ENCODE measurements at regions not wholly inside any gene's neighbourhood (a gene's known extent, or its start where the extent isn't known, plus 50 kb on each side); places are given as distances from the start of the nearest gene placed in this dataset.

GRCh38 chr1:163712321-163712720 is 390.6 kb downstream of the NUF2 start:
- no peaks in the 10 kb centered on the region for H3K4me1 ChIP-seq (ENCODE audit: control insufficient read depth, insufficient read depth, low read depth, low read length)
- WGBS: 95% methylated on average over 2 of the region's 3 CpGs
- no peak for DNase-seq

GRCh38 chr1:163720294-163720693 is 398.5 kb downstream of the NUF2 start:
- no peak overlapping the region for H2BK5ac ChIP-seq (ENCODE audit: low read depth, low read length, poor library complexity, severe bottlenecking)
- 86% methylated on average over 3 of the region's 3 CpGs for WGBS
- H3K9ac ChIP-seq (ENCODE audit: low read length): no peak overlapping the region
- H3K79me1 ChIP-seq (replicated peaks; ENCODE audit: low read length, poor library complexity, severe bottlenecking): no peaks in the 10 kb centered on the region
- H3K27ac ChIP-seq (ENCODE audit: low read length, poor library complexity, severe bottlenecking): no peak overlapping the region
- H3K18ac ChIP-seq (ENCODE audit: low read depth in 1 of 2, low read length in 2 of 2): no peak overlapping the region
- no peak overlapping the region for H2BK12ac ChIP-seq (ENCODE audit: low read length in 2 of 2)
- H3K4me3 ChIP-seq (ENCODE audit: insufficient read depth in 1 of 2, low read depth in 1 of 2, low read length in 2 of 2): no peak overlapping the region
- H2AFZ ChIP-seq (ENCODE audit: low read depth, low read length): no peak overlapping the region
- H2BK120ac ChIP-seq (ENCODE audit: low read depth, low read length): no peak overlapping the region
- no peak overlapping the region for H3K4ac ChIP-seq (ENCODE audit: low read depth in 1 of 2, low read length in 2 of 2)
- peaks cover 34% of the 10 kb centered on the region for H3K9me3 ChIP-seq (ENCODE audit: control insufficient read depth, low read length)
- H4K91ac ChIP-seq (ENCODE audit: low read length): no peak overlapping the region
- no peak for DNase-seq
- no peaks in the 10 kb centered on the region for H3K36me3 ChIP-seq (ENCODE audit: control insufficient read depth in 1 of 2, insufficient read depth in 2 of 2, low read depth in 1 of 2, low read length in 2 of 2)
- H3K14ac ChIP-seq (ENCODE audit: low read length in 2 of 2): no peak overlapping the region
- H3K4me2 ChIP-seq (ENCODE audit: low read length, poor library complexity, severe bottlenecking): no peak overlapping the region
- no peak overlapping the region for H3K23ac ChIP-seq (ENCODE audit: low read length in 2 of 2)
- H3K4me1 ChIP-seq (ENCODE audit: control insufficient read depth, insufficient read depth, low read depth, low read length): no peaks in the 10 kb centered on the region
- no peak overlapping the region for H2BK15ac ChIP-seq (ENCODE audit: low read depth, poor library complexity, severe bottlenecking)
- H3K27me3 ChIP-seq (ENCODE audit: control insufficient read depth in 1 of 2, insufficient read depth in 1 of 2, low read length in 2 of 2): no peaks in the 10 kb centered on the region
- no peak overlapping the region for H2AK5ac ChIP-seq (ENCODE audit: low read length, severe bottlenecking)
- no peak overlapping the region for H4K8ac ChIP-seq (ENCODE audit: low read length)

More at GRCh38 chr1:163712321-163712720, 390.6 kb downstream of the NUF2 start:
- Histone ChIP-seq H2AFZ (ENCODE audit: low read depth, low read length) (no peak overlapping the region), H4K8ac (ENCODE audit: low read length) (no peak overlapping the region), H2AK5ac (ENCODE audit: low read length, severe bottlenecking) (no peak overlapping the region), H2BK5ac (ENCODE audit: low read depth, low read length, poor library complexity, severe bottlenecking) (no peak overlapping the region), H3K9ac (ENCODE audit: low read length) (no peak overlapping the region), H3K36me3 (ENCODE audit: control insufficient read depth in 1 of 2, insufficient read depth in 2 of 2, low read depth in 1 of 2, low read length in 2 of 2) (no peaks in the 10 kb centered on the region), H2BK120ac (ENCODE audit: low read depth, low read length) (no peak overlapping the region), H3K14ac (ENCODE audit: low read length in 2 of 2) (no peak overlapping the region), H3K18ac (ENCODE audit: low read depth in 1 of 2, low read length in 2 of 2) (no peak overlapping the region), H3K4me3 (ENCODE audit: insufficient read depth in 1 of 2, low read depth in 1 of 2, low read length in 2 of 2) (no peak overlapping the region), H3K79me1 (replicated peaks; ENCODE audit: low read length, poor library complexity, severe bottlenecking) (no peaks in the 10 kb centered on the region), H3K27ac (ENCODE audit: low read length, poor library complexity, severe bottlenecking) (no peak overlapping the region), H3K23ac (ENCODE audit: low read length in 2 of 2) (no peak overlapping the region), H2BK15ac (ENCODE audit: low read depth, poor library complexity, severe bottlenecking) (no peak overlapping the region), H4K91ac (ENCODE audit: low read length) (no peak overlapping the region), H3K4ac (ENCODE audit: low read depth in 1 of 2, low read length in 2 of 2) (no peak overlapping the region), H2BK12ac (ENCODE audit: low read length in 2 of 2) (no peak overlapping the region), H3K27me3 (ENCODE audit: control insufficient read depth in 1 of 2, insufficient read depth in 1 of 2, low read length in 2 of 2) (no peaks in the 10 kb centered on the region), H3K4me2 (ENCODE audit: low read length, poor library complexity, severe bottlenecking) (no peak overlapping the region), H3K9me3 (ENCODE audit: control insufficient read depth, low read length) (peaks cover 4% of the 10 kb centered on the region)

GRCh38 chr1:163725551-163725950 is 403.8 kb downstream of the NUF2 start:
- H3K14ac ChIP-seq (ENCODE audit: low read length in 2 of 2): no peak overlapping the region
- no peak overlapping the region for H3K9ac ChIP-seq (ENCODE audit: low read length)
- no peak overlapping the region for H2BK15ac ChIP-seq (ENCODE audit: low read depth, poor library complexity, severe bottlenecking)
- no peak overlapping the region for H3K4me3 ChIP-seq (ENCODE audit: insufficient read depth in 1 of 2, low read depth in 1 of 2, low read length in 2 of 2)
- H3K27ac ChIP-seq (ENCODE audit: low read length, poor library complexity, severe bottlenecking): no peak overlapping the region
- H3K27me3 ChIP-seq (ENCODE audit: control insufficient read depth in 1 of 2, insufficient read depth in 1 of 2, low read length in 2 of 2): no peaks in the 10 kb centered on the region
- no peak overlapping the region for H2BK5ac ChIP-seq (ENCODE audit: low read depth, low read length, poor library complexity, severe bottlenecking)
- H2AK5ac ChIP-seq (ENCODE audit: low read length, severe bottlenecking): no peak overlapping the region
- H3K4me1 ChIP-seq (ENCODE audit: control insufficient read depth, insufficient read depth, low read depth, low read length): no peaks in the 10 kb centered on the region
- no peak overlapping the region for H4K8ac ChIP-seq (ENCODE audit: low read length)
- H4K91ac ChIP-seq (ENCODE audit: low read length): no peak overlapping the region
- DNase-seq: no peak
- no peak overlapping the region for H2AFZ ChIP-seq (ENCODE audit: low read depth, low read length)
- H3K79me1 ChIP-seq (replicated peaks; ENCODE audit: low read length, poor library complexity, severe bottlenecking): no peaks in the 10 kb centered on the region
- no peak overlapping the region for H3K18ac ChIP-seq (ENCODE audit: low read depth in 1 of 2, low read length in 2 of 2)
- peaks cover 6% of the 10 kb centered on the region for H3K9me3 ChIP-seq (ENCODE audit: control insufficient read depth, low read length)
- no peak overlapping the region for H3K4me2 ChIP-seq (ENCODE audit: low read length, poor library complexity, severe bottlenecking)
- no peak overlapping the region for H3K4ac ChIP-seq (ENCODE audit: low read depth in 1 of 2, low read length in 2 of 2)
- no peak overlapping the region for H2BK12ac ChIP-seq (ENCODE audit: low read length in 2 of 2)
- H2BK120ac ChIP-seq (ENCODE audit: low read depth, low read length): no peak overlapping the region
- no peaks in the 10 kb centered on the region for H3K36me3 ChIP-seq (ENCODE audit: control insufficient read depth in 1 of 2, insufficient read depth in 2 of 2, low read depth in 1 of 2, low read length in 2 of 2)
- no peak overlapping the region for H3K23ac ChIP-seq (ENCODE audit: low read length in 2 of 2)

GRCh38 chr1:163730411-163730821 is 408.7 kb downstream of the NUF2 start:
- no peak overlapping the region for H3K4me2 ChIP-seq (ENCODE audit: low read length, poor library complexity, severe bottlenecking)
- no peak for DNase-seq
- H3K4me3 ChIP-seq (ENCODE audit: insufficient read depth in 1 of 2, low read depth in 1 of 2, low read length in 2 of 2): no peak overlapping the region
- H3K27ac ChIP-seq (ENCODE audit: low read length, poor library complexity, severe bottlenecking): no peak overlapping the region
- no peaks in the 10 kb centered on the region for H3K27me3 ChIP-seq (ENCODE audit: control insufficient read depth in 1 of 2, insufficient read depth in 1 of 2, low read length in 2 of 2)
- no peak overlapping the region for H2BK12ac ChIP-seq (ENCODE audit: low read length in 2 of 2)
- H3K18ac ChIP-seq (ENCODE audit: low read depth in 1 of 2, low read length in 2 of 2): no peak overlapping the region
- H2BK5ac ChIP-seq (ENCODE audit: low read depth, low read length, poor library complexity, severe bottlenecking): no peak overlapping the region
- no peak overlapping the region for H3K9ac ChIP-seq (ENCODE audit: low read length)
- H3K36me3 ChIP-seq (ENCODE audit: control insufficient read depth in 1 of 2, insufficient read depth in 2 of 2, low read depth in 1 of 2, low read length in 2 of 2): no peaks in the 10 kb centered on the region
- no peaks in the 10 kb centered on the region for H3K9me3 ChIP-seq (ENCODE audit: control insufficient read depth, low read length)
- H2BK120ac ChIP-seq (ENCODE audit: low read depth, low read length): no peak overlapping the region
- H3K4me1 ChIP-seq (ENCODE audit: control insufficient read depth, insufficient read depth, low read depth, low read length): no peaks in the 10 kb centered on the region
- H2AK5ac ChIP-seq (ENCODE audit: low read length, severe bottlenecking): no peak overlapping the region
- WGBS: 90% methylated on average over 2 of the region's 3 CpGs
- H4K8ac ChIP-seq (ENCODE audit: low read length): no peak overlapping the region
- no peak overlapping the region for H3K4ac ChIP-seq (ENCODE audit: low read depth in 1 of 2, low read length in 2 of 2)
- H4K91ac ChIP-seq (ENCODE audit: low read length): no peak overlapping the region
- no peak overlapping the region for H3K14ac ChIP-seq (ENCODE audit: low read length in 2 of 2)
- no peaks in the 10 kb centered on the region for H3K79me1 ChIP-seq (replicated peaks; ENCODE audit: low read length, poor library complexity, severe bottlenecking)
- H2BK15ac ChIP-seq (ENCODE audit: low read depth, poor library complexity, severe bottlenecking): no peak overlapping the region
- H2AFZ ChIP-seq (ENCODE audit: low read depth, low read length): no peak overlapping the region
- H3K23ac ChIP-seq (ENCODE audit: low read length in 2 of 2): no peak overlapping the region

Data from mesenchymal stem cell (in vitro differentiated cells and primary cell).